ENCODE measurements at regions not wholly inside any gene's neighbourhood (a gene's known extent, or its start where the extent isn't known, plus 50 kb on each side); places are given as distances from the start of the nearest gene placed in this dataset.

DNA sequence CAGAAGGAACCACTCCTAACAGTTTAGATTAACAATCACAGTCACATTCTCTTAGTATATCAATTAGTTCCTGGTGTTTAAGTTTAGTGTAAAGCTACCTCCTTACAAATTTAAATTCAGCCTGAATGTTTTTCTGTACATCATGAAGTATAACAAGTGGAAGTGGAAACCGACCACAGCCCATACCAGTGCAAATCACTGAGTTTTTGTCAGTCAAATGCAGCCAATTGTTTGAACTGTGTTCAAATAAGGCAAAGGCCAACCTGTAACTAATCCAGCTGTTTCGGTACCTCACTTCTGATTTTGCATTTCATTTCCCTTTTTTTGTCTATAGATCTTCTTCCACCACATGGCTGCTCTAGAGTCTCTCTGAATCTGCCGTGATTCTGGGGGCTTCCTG is 1215.3 kb downstream of the PCDH18 start:
- TF ChIP-seq, protein P1, sequence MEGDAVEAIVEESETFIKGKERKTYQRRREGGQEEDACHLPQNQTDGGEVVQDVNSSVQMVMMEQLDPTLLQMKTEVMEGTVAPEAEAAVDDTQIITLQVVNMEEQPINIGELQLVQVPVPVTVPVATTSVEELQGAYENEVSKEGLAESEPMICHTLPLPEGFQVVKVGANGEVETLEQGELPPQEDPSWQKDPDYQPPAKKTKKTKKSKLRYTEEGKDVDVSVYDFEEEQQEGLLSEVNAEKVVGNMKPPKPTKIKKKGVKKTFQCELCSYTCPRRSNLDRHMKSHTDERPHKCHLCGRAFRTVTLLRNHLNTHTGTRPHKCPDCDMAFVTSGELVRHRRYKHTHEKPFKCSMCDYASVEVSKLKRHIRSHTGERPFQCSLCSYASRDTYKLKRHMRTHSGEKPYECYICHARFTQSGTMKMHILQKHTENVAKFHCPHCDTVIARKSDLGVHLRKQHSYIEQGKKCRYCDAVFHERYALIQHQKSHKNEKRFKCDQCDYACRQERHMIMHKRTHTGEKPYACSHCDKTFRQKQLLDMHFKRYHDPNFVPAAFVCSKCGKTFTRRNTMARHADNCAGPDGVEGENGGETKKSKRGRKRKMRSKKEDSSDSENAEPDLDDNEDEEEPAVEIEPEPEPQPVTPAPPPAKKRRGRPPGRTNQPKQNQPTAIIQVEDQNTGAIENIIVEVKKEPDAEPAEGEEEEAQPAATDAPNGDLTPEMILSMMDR (IDR thresholded peaks at IDR 0.05) = no peak
- TF ChIP-seq EZH2 (IDR thresholded peaks at IDR 0.05) = no peak
